ENCODE measurements at regions not wholly inside any gene's neighbourhood (a gene's known extent, or its start where the extent isn't known, plus 50 kb on each side); places are given as distances from the start of the nearest gene placed in this dataset.
"Not testable (repeated sequence)": the region's sequence is repeated elsewhere in the genome, so short reads cannot be mapped to it uniquely, and the experiment has no call there.

DNA sequence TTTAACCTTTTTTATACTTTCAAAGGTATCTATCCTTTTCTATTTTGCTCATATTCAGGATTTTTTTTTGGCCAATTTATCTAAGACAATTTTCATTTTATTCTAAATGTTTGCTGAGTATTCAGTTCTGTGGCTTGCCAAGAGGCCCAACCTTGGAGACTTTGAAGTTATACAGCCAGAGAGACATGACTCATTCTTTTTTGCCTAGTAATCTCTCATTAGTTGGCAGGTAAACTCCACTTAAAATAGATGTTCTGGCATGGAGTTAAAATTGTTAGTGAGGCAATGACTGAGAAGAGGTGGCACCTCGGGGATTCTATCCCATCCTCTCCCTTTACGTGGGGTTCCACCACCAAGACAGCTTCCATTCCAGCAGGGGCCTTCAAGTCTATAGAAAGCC lies 213.8 kb downstream of the KCTD12 start:
- TF ChIP-seq, protein P1, sequence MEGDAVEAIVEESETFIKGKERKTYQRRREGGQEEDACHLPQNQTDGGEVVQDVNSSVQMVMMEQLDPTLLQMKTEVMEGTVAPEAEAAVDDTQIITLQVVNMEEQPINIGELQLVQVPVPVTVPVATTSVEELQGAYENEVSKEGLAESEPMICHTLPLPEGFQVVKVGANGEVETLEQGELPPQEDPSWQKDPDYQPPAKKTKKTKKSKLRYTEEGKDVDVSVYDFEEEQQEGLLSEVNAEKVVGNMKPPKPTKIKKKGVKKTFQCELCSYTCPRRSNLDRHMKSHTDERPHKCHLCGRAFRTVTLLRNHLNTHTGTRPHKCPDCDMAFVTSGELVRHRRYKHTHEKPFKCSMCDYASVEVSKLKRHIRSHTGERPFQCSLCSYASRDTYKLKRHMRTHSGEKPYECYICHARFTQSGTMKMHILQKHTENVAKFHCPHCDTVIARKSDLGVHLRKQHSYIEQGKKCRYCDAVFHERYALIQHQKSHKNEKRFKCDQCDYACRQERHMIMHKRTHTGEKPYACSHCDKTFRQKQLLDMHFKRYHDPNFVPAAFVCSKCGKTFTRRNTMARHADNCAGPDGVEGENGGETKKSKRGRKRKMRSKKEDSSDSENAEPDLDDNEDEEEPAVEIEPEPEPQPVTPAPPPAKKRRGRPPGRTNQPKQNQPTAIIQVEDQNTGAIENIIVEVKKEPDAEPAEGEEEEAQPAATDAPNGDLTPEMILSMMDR (IDR thresholded peaks at IDR 0.05): no peak
- POLR2A ChIA-PET: no interaction called here
- ATAC-seq: no peak
- CTCF ChIA-PET: no interaction called here
- Mint-ChIP-seq H3K9me3 (no peaks in the 10 kb centered on the region), H3K27me3 (no peaks in the 10 kb centered on the region), H3K4me3 (no peak overlapping the region), H3K27ac (no peak overlapping the region), H3K36me3 (ENCODE audit: low read depth) (no peaks in the 10 kb centered on the region), H3K4me1 (ENCODE audit: low read depth) (peaks cover under 1% of the 10 kb centered on the region)
- DNase-seq: no peak
- intact Hi-C loops (cut with micrococcal nuclease): no loop called here

DNA sequence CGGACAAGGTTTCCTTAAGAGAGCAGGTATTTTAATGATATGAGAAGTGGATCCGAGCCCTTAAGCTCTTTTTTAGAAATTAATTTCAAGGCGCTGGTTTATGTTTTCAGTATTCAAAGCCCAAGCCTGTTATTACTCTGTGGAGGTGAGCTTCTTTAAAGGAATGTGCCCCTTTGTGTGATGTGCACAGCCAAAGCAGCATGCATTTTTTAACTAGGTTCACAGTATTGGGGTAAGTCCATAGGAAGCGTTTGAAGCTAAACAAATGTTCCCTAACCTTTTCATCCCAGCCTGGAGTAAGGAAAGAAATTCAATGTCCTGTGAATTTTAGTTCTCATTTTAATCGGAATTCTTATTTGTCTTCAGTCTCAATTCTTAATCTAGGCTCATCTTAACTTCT lies 217.5 kb downstream of the KCTD12 start:
- H3K27ac Mint-ChIP-seq: no peak overlapping the region
- H3K27me3 Mint-ChIP-seq: no peaks in the 10 kb centered on the region
- H3K4me3 Mint-ChIP-seq: no peak overlapping the region
- no peak for DNase-seq
- ChIA-PET POLR2A (no interaction called here), CTCF (interaction anchor here (0.6 to 6.2 kb wide), 9 partner anchors 9 to 312 kb away, joined by 3 to 38 read pairs (median 4); partner anchors contain the start of gene KCTD12)
- no peaks in the 10 kb centered on the region for H3K9me3 Mint-ChIP-seq
- no peaks in the 10 kb centered on the region for H3K36me3 Mint-ChIP-seq (ENCODE audit: low read depth)
- intact Hi-C loops (cut with micrococcal nuclease): loop anchor here (5.0 to 10.0 kb wide), 2 partner anchors 146 to 234 kb away; no protein-coding TSS in a partner anchor
- ATAC-seq: no peak
- H3K4me1 Mint-ChIP-seq (ENCODE audit: low read depth): peaks cover 3% of the 10 kb centered on the region
- TF ChIP-seq, protein P1 (IDR thresholded peaks at IDR 0.05): no peak

DNA sequence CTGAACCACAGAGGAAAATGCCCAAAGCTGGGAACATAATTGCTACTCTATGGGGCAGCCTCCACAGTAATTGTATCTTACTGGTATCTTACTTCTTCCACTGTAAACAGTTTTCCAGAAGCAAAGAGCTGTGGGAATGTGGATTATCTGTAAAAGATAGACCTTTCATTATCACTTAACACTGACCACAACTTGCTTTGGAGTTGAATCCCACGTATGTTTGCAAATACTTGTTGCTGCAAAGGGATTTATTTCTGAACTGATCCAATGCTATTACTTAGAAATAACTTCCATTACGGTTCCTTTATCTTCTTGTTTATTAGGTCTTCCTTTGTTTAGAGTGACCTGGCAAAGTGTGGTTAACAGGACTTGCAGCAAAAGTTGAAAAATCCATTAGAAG lies 218.1 kb downstream of the KCTD12 start:
- DNase-seq (no peak), ATAC-seq (no peak)
- H3K27ac Mint-ChIP-seq: no peak overlapping the region
- peaks cover 3% of the 10 kb centered on the region for H3K4me1 Mint-ChIP-seq (ENCODE audit: low read depth)
- TF ChIP-seq, protein P1 (IDR thresholded peaks at IDR 0.05): no peak
- CTCF ChIA-PET: interaction anchor here (0.6 to 6.2 kb wide), 10 partner anchors 9 to 312 kb away, joined by 3 to 38 read pairs (median 4); partner anchors contain the start of gene KCTD12
- POLR2A ChIA-PET: interaction anchor here (0.6 kb wide), 1 partner anchor 15 kb away, joined by 4 read pairs; no protein-coding TSS in a partner anchor
- no peaks in the 10 kb centered on the region for H3K36me3 Mint-ChIP-seq (ENCODE audit: low read depth)
- no peaks in the 10 kb centered on the region for H3K9me3 Mint-ChIP-seq
- intact Hi-C loops (cut with micrococcal nuclease): loop anchor here (5.0 to 10.0 kb wide), 2 partner anchors 147 to 234 kb away; no protein-coding TSS in a partner anchor
- no peak overlapping the region for H3K4me3 Mint-ChIP-seq
- no peaks in the 10 kb centered on the region for H3K27me3 Mint-ChIP-seq

DNA sequence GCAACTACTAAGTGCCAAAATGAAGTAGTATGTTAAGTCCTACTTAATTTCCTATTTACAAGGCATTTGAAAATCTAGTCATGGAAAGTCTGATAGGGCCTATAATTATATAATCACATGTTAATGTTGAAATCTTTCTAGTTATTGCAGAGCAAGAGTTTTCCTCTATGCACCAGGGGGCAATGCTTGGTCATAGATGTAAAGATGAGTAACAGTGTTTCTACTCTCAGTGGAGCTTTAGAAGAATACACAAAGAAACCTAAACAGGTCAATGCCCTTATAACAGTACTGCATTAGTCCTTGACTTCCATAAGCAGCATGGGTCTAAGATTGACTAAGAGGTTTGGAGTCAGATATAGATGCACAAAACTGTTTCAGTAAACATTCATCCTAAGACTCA lies 218.7 kb downstream of the KCTD12 start:
- DNase-seq (peak; percentile 23), ATAC-seq (peak; percentile 72)
- POLR2A ChIA-PET: interaction anchor here (0.6 kb wide), 1 partner anchor 15 kb away, joined by 4 read pairs; no protein-coding TSS in a partner anchor
- Mint-ChIP-seq H3K9me3 (no peaks in the 10 kb centered on the region), H3K27me3 (no peaks in the 10 kb centered on the region), H3K4me3 (no peak overlapping the region), H3K36me3 (ENCODE audit: low read depth) (no peaks in the 10 kb centered on the region), H3K4me1 (ENCODE audit: low read depth) (peaks cover 3% of the 10 kb centered on the region), H3K27ac (no peak overlapping the region)
- CTCF ChIA-PET: interaction anchor here (1.0 to 6.2 kb wide), 5 partner anchors 21 to 313 kb away, joined by 3 to 38 read pairs (median 5); partner anchors contain the start of gene KCTD12
- TF ChIP-seq, protein P1 (IDR thresholded peaks at IDR 0.05): no peak
- intact Hi-C loops (cut with micrococcal nuclease): loop anchor here (5.0 to 10.0 kb wide), 2 partner anchors 147 to 235 kb away; no protein-coding TSS in a partner anchor

DNA sequence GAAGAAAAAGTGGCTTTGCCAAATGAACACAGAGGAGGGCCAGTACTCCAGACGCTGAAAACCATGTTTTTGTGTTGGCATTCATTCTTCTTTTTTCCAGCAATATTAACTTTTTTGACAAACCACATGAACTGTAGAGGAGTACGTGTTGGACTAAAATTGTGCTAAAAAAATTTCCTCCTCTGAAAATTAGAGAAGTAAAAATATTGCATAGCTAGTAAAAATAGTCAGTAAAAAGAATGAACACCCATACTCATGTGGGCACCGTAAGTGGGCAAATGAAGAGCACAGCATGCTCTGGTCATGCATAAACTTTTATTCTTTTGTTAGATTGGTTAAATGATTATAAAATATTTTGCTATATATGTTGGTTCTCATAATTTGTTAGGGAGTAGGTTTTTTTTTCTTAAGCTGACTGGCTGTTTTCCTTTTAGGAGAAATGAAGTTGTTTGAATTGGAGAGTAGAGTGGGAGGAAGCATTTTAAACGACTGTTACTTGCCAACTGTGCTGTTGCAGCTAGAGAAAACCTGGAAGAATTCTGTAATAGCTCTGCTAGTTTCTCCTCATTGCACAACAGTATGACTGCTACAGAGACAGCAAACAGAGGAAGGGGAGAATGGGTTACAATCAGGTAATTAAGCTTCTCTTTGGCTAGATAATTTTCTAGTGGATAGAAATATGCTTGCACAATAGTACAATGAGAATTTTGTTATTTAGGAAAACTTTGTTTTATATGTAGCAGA lies 222.4 kb downstream of the KCTD12 start:
- ChIA-PET CTCF (interaction anchor here (0.6 to 6.2 kb wide), 3 partner anchors 28 to 749 kb away, joined by 3 to 38 read pairs (median 3); no protein-coding TSS in a partner anchor), POLR2A (no interaction called here)
- Mint-ChIP-seq H3K4me3 (no peak overlapping the region), H3K9me3 (no peaks in the 10 kb centered on the region), H3K27ac (no peak overlapping the region), H3K4me1 (ENCODE audit: low read depth) (peaks cover 3% of the 10 kb centered on the region), H3K36me3 (ENCODE audit: low read depth) (no peaks in the 10 kb centered on the region), H3K27me3 (peaks cover 1% of the 10 kb centered on the region)
- TF ChIP-seq, protein P1 (IDR thresholded peaks at IDR 0.05): no peak
- ATAC-seq (no peak), DNase-seq (no peak)
- intact Hi-C loops (cut with micrococcal nuclease): loop anchor here (10.0 kb wide), 1 partner anchor 151 kb away; no protein-coding TSS in a partner anchor

DNA sequence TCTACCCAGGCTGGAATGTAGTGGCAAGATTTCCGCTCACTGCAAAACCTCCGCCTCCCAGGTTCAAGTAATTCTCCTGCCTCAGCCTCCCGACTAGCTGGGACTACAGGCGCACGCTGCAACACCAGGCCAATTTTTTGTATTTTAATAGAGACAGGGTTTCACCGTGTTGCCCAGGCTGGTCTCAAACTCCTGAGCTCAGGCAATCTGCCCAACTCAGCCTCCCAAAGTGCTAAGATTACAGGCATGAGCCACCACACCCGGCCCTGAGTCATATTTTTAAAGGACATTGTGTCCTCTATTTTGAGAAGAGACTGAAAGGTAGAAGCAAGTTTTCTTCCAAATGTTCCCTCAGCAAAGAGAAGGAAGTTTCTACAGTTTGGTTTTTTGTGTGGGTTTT lies 227.1 kb downstream of the KCTD12 start:
- H3K36me3 Mint-ChIP-seq (ENCODE audit: low read depth); H3K4me1 Mint-ChIP-seq (ENCODE audit: low read depth); ATAC-seq; POLR2A ChIA-PET; intact Hi-C loops (cut with micrococcal nuclease); CTCF ChIA-PET; H3K27ac Mint-ChIP-seq; DNase-seq; H3K27me3 Mint-ChIP-seq; H3K4me3 Mint-ChIP-seq; H3K9me3 Mint-ChIP-seq: not testable (repeated sequence)
